ENCODE measurements at regions not wholly inside any gene's neighbourhood (a gene's known extent, or its start where the extent isn't known, plus 50 kb on each side); places are given as distances from the start of the nearest gene placed in this dataset.

- Histone ChIP-seq H3K4me1 (ENCODE audit: control insufficient read depth, insufficient read depth, low read length) (no peaks in the 10 kb centered on the region), H3K9me3 (ENCODE audit: control insufficient read depth, insufficient read depth, low read depth, low read length) (no peaks in the 10 kb centered on the region), H3K36me3 (ENCODE audit: control insufficient read depth in 2 of 2, insufficient read depth in 1 of 2, low read length in 2 of 2) (no peaks in the 10 kb centered on the region), H3K27ac (ENCODE audit: extremely low read depth, low read depth, low read length) (no peak overlapping the region), H3K4me3 (ENCODE audit: low read depth, low read length) (no peak overlapping the region)
- ChIA-PET POLR2A (no interaction called here), CTCF (interaction anchor here (0.6 kb wide), 1 partner anchor 1198 kb away, joined by 3 read pairs; no protein-coding TSS in a partner anchor)
- TF ChIP-seq, protein P1, sequence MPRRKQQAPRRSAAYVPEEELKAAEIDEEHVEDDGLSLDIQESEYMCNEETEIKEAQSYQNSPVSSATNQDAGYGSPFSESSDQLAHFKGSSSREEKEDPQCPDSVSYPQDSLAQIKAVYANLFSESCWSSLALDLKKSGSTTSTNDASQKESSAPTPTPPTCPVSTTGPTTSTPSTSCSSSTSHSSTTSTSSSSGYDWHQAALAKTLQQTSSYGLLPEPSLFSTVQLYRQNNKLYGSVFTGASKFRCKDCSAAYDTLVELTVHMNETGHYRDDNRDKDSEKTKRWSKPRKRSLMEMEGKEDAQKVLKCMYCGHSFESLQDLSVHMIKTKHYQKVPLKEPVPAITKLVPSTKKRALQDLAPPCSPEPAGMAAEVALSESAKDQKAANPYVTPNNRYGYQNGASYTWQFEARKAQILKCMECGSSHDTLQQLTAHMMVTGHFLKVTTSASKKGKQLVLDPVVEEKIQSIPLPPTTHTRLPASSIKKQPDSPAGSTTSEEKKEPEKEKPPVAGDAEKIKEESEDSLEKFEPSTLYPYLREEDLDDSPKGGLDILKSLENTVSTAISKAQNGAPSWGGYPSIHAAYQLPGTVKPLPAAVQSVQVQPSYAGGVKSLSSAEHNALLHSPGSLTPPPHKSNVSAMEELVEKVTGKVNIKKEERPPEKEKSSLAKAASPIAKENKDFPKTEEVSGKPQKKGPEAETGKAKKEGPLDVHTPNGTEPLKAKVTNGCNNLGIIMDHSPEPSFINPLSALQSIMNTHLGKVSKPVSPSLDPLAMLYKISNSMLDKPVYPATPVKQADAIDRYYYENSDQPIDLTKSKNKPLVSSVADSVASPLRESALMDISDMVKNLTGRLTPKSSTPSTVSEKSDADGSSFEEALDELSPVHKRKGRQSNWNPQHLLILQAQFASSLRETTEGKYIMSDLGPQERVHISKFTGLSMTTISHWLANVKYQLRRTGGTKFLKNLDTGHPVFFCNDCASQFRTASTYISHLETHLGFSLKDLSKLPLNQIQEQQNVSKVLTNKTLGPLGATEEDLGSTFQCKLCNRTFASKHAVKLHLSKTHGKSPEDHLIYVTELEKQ (tag by site-specific recombination; IDR thresholded peaks at IDR 0.05; ENCODE audit: borderline replicate concordance), result no peak
- TF ChIP-seq TCF7L2 (IDR thresholded peaks at IDR 0.05; ENCODE audit: borderline replicate concordance, low read depth, low read length) (no peak), ZSCAN23 (tag by site-specific recombination; IDR thresholded peaks at IDR 0.05) (no peak), ZNF747 (tag by site-specific recombination; IDR thresholded peaks at IDR 0.05) (no peak), ZNF175 (tag by site-specific recombination; IDR thresholded peaks at IDR 0.05) (no peak), ZNF558 (tag by site-specific recombination; IDR thresholded peaks at IDR 0.05) (no peak), BCL11A (tag by site-specific recombination; IDR thresholded peaks at IDR 0.05; ENCODE audit: low read depth) (no peak), SALL2 (tag by site-specific recombination; IDR thresholded peaks at IDR 0.05; ENCODE audit: borderline replicate concordance) (no peak), ZNF677 (tag by site-specific recombination; IDR thresholded peaks at IDR 0.05) (no peak), OVOL3 (tag by site-specific recombination; IDR thresholded peaks at IDR 0.05) (no peak), ZNF776 (tag by site-specific recombination; IDR thresholded peaks at IDR 0.05; ENCODE audit: borderline replicate concordance) (no peak), ZNF221 (tag by site-specific recombination; IDR thresholded peaks at IDR 0.05; ENCODE audit: borderline replicate concordance) (no peak), ZNF138 (tag by site-specific recombination; IDR thresholded peaks at IDR 0.05; ENCODE audit: borderline replicate concordance) (no peak), ZNF398 (tag by site-specific recombination; IDR thresholded peaks at IDR 0.05) (no peak), ZNF37A (tag by site-specific recombination; IDR thresholded peaks at IDR 0.05) (no peak), ZBTB17 (tag by site-specific recombination; IDR thresholded peaks at IDR 0.05) (no peak)
- TF ChIP-seq, protein P2, sequence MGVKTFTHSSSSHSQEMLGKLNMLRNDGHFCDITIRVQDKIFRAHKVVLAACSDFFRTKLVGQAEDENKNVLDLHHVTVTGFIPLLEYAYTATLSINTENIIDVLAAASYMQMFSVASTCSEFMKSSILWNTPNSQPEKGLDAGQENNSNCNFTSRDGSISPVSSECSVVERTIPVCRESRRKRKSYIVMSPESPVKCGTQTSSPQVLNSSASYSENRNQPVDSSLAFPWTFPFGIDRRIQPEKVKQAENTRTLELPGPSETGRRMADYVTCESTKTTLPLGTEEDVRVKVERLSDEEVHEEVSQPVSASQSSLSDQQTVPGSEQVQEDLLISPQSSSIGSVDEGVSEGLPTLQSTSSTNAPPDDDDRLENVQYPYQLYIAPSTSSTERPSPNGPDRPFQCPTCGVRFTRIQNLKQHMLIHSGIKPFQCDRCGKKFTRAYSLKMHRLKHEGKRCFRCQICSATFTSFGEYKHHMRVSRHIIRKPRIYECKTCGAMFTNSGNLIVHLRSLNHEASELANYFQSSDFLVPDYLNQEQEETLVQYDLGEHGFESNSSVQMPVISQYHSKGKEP (tag by site-specific recombination; IDR thresholded peaks at IDR 0.05), result no peak
- TF ChIP-seq, protein P3, sequence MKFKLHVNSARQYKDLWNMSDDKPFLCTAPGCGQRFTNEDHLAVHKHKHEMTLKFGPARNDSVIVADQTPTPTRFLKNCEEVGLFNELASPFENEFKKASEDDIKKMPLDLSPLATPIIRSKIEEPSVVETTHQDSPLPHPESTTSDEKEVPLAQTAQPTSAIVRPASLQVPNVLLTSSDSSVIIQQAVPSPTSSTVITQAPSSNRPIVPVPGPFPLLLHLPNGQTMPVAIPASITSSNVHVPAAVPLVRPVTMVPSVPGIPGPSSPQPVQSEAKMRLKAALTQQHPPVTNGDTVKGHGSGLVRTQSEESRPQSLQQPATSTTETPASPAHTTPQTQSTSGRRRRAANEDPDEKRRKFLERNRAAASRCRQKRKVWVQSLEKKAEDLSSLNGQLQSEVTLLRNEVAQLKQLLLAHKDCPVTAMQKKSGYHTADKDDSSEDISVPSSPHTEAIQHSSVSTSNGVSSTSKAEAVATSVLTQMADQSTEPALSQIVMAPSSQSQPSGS (tag by site-specific recombination; IDR thresholded peaks at IDR 0.05; ENCODE audit: low read depth), result no peak
- TF ChIP-seq, protein P4, sequence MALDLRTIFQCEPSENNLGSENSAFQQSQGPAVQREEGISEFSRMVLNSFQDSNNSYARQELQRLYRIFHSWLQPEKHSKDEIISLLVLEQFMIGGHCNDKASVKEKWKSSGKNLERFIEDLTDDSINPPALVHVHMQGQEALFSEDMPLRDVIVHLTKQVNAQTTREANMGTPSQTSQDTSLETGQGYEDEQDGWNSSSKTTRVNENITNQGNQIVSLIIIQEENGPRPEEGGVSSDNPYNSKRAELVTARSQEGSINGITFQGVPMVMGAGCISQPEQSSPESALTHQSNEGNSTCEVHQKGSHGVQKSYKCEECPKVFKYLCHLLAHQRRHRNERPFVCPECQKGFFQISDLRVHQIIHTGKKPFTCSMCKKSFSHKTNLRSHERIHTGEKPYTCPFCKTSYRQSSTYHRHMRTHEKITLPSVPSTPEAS (tag by site-specific recombination; IDR thresholded peaks at IDR 0.05), result no peak
These were observed 145.1 kb downstream of the BTC start for GRCh38 chr4:74649193-74649592.
